HG03095 (cell line): ENCODE measurements at regions not wholly inside any gene's neighbourhood (a gene's known extent, or its start where the extent isn't known, plus 50 kb on each side); places are given as distances from the start of the nearest gene placed in this dataset.
"Not testable (repeated sequence)": the region's sequence is repeated elsewhere in the genome, so short reads cannot be mapped to it uniquely, and the experiment has no call there.

Experiments
- ATAC-seq: cut with Tn5 transposase; IDR thresholded peaks from one replicate; pipeline ENCODE4 v1.9.1; 2021; ENCODE audit warnings: moderate library complexity; ENCODE audit not compliant: unreplicated experiment

GRCh38 chr2:88988617-88989016, 297.1 kb downstream of the RPIA start:
- ATAC-seq: not testable (repeated sequence)

- ATAC-seq: not testable (repeated sequence)
Observed at GRCh38 chr2:88992819-88993218, 301.3 kb downstream of the RPIA start.

GRCh38 chr2:88994856-88995255, 303.4 kb downstream of the RPIA start:
- ATAC-seq: not testable (repeated sequence)

GRCh38 chr2:88996588-88996987, 305.1 kb downstream of the RPIA start:
- not testable (repeated sequence) for ATAC-seq

GRCh38 chr2:88999365-88999764, 307.9 kb downstream of the RPIA start:
- no peak for ATAC-seq

GRCh38 chr2:89000235-89000634, 308.8 kb downstream of the RPIA start:
- no peak for ATAC-seq

GRCh38 chr2:89004238-89004637, 312.8 kb downstream of the RPIA start:
- not testable (repeated sequence) for ATAC-seq

GRCh38 chr2:89020566-89020965, 329.1 kb downstream of the RPIA start:
- not testable (repeated sequence) for ATAC-seq

GRCh38 chr2:89026296-89026695, 334.8 kb downstream of the RPIA start:
- ATAC-seq: not testable (repeated sequence)

GRCh38 chr2:89027115-89027514, 335.6 kb downstream of the RPIA start:
- not testable (repeated sequence) for ATAC-seq

GRCh38 chr2:89027536-89027935, 336.1 kb downstream of the RPIA start:
- not testable (repeated sequence) for ATAC-seq

- not testable (repeated sequence) for ATAC-seq
Observed at GRCh38 chr2:89029257-89029656, 337.8 kb downstream of the RPIA start.

- ATAC-seq: not testable (repeated sequence)
Observed at GRCh38 chr2:89048138-89049066, 356.9 kb downstream of the RPIA start.

- ATAC-seq: not testable (repeated sequence)
Observed at GRCh38 chr2:89058616-89059015, 367.1 kb downstream of the RPIA start.

- ATAC-seq: not testable (repeated sequence)
Observed at GRCh38 chr2:89061174-89061573, 369.7 kb downstream of the RPIA start.

- ATAC-seq: not testable (repeated sequence)
Observed at GRCh38 chr2:89076771-89077170, 385.3 kb downstream of the RPIA start.

GRCh38 chr2:89092911-89093310, 401.4 kb downstream of the RPIA start:
- ATAC-seq: not testable (repeated sequence)

- ATAC-seq: not testable (repeated sequence)
Observed at GRCh38 chr2:89095060-89095459, 403.6 kb downstream of the RPIA start.

- not testable (repeated sequence) for ATAC-seq
Observed at GRCh38 chr2:89102587-89102986, 411.1 kb downstream of the RPIA start.

- not testable (repeated sequence) for ATAC-seq
Observed at GRCh38 chr2:89106369-89107019, 415.0 kb downstream of the RPIA start.

- ATAC-seq: not testable (repeated sequence)
Observed at GRCh38 chr2:89112434-89112833, 421.0 kb downstream of the RPIA start.

GRCh38 chr2:89113286-89113685, 421.8 kb downstream of the RPIA start:
- ATAC-seq: not testable (repeated sequence)
